Sigmoid colon (tissue), 6 donors: ENCODE measurements at regions not wholly inside any gene's neighbourhood (a gene's known extent, or its start where the extent isn't known, plus 50 kb on each side); places are given as distances from the start of the nearest gene placed in this dataset.
"Not testable (repeated sequence)": the region's sequence is repeated elsewhere in the genome, so short reads cannot be mapped to it uniquely, and the experiment has no call there.

Source experiments
- DNase-seq: peaks from one replicate; pipeline ENCODE4 v3.0.0-alpha.2; 2019
- H3K27ac ChIP-seq, 4 donors: fragments of 200-600 bp; sonication (generic); one replicate each; pipeline ENCODE4 v1.5.1; 2016 to 2019; ENCODE audit warnings: mild to moderate bottlenecking in 1 of 4
- H3K27me3 ChIP-seq, 3 donors: fragments of 200-600 bp; sonication (generic); one replicate each; pipeline ENCODE4 v1.5.1; 2019; ENCODE audit warnings: mild to moderate bottlenecking in 1 of 3
- H3K36me3 ChIP-seq, 4 donors: fragments of 200-600 bp; sonication (generic); one replicate each; pipeline ENCODE4 v1.5.1; 2016 to 2019
- H3K4me1 ChIP-seq, 4 donors: fragments of 200-600 bp; sonication (generic); one replicate each; pipeline ENCODE4 v1.5.1; 2017 to 2019
- H3K4me3 ChIP-seq, 4 donors: fragments of 200-600 bp; sonication (generic); one replicate each; pipeline ENCODE4 v1.5.1; 2017 to 2019; ENCODE audit warnings: mild to moderate bottlenecking in 2 of 4, moderate library complexity in 1 of 4
- H3K9me3 ChIP-seq, 4 donors: fragments of 200-600 bp in 3 of 4; sonication (generic) in 3 of 4; one replicate each; pipeline versions ENCODE4 v1.5.1 to v1.6.1; 2013 to 2019
- EP300 ChIP-seq, 4 donors: sonication (generic); formaldehyde crosslinking; IDR thresholded peaks; one replicate each; pipeline ENCODE4 v1.6.1; 2017; ENCODE audit warnings: antibody characterized with exemption in 4 of 4
- POLR2A ChIP-seq, 2 donors: fragments of 450-650 bp; IDR thresholded peaks; one replicate each; pipeline ENCODE4 v1.6.1; 2016; ENCODE audit warnings: antibody characterized with exemption in 2 of 2, mild to moderate bottlenecking in 2 of 2, moderate library complexity in 2 of 2
- POLR2AphosphoS5 ChIP-seq, 4 donors: sonication (generic); formaldehyde crosslinking; IDR thresholded peaks; one replicate each; pipeline ENCODE4 v1.6.1; 2017; ENCODE audit warnings: antibody characterized with exemption in 4 of 4
- WGBS, 2 donors: extraction: QIAGEN DNeasy Blood & Tissue Kit; methylation state at CpG; one replicate each; pipeline ENCODE4 v1.1.7; 2013; 5-methylcytosine and 5-hydroxymethylcytosine counted together
- intact Hi-C: fragments of 100-400 bp; cut with DNase I; formaldehyde crosslinking; loops from one replicate; pipeline ENCODE4 v1.15.1; 2023
- TF ChIP-seq, protein P1 (sequence below), 4 experiments: fragments of 450-650 bp in 3 of 4; fragments of 200-600 bp in 1 of 4; IDR thresholded peaks; one replicate each; pipeline ENCODE4 v1.5.1; 2016 to 2019; ENCODE audit warnings: antibody characterized with exemption in 4 of 4, mild to moderate bottlenecking in 3 of 4, moderate library complexity in 2 of 4
- donor health status: healthy with polysubstance abuse.
- donor health status: healthy.

DNA sequence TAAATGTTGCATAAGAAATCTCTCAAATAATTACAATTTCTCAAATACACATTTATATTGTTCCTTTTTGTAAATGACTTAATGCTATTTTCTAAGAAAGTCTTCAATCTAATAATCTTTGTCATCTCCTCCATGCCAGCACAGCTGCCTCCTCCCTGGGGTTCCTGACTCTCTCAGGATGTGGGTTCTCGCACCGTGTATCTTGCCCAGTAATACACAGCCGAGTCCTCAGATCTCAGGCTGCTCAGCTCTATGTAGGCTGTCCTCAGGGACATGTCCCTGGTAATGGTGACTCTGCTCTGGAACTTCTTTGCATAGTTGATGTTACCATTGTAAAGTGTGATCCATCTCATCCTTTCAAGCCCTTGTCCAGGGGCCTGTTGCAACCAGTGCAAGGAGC lies 1223.7 kb downstream of the TMEM121 start:
- 56% methylated on average over 1 of the region's 3 CpGs; no CpG with 5 or more reads in 1 of the 2 donors for whole genome bisulfite sequencing, 2 donors
- H3K4me1 ChIP-seq, H3K4me3 ChIP-seq, H3K27me3 ChIP-seq, DNase-seq, H3K9me3 ChIP-seq, intact Hi-C loops, H3K36me3 ChIP-seq, H3K27ac ChIP-seq: not testable (repeated sequence)

- DNase-seq, H3K27me3 ChIP-seq, H3K4me3 ChIP-seq, H3K9me3 ChIP-seq, intact Hi-C loops, H3K4me1 ChIP-seq, H3K36me3 ChIP-seq, H3K27ac ChIP-seq: not testable (repeated sequence)
- WGBS, 2 donors = 21 to 72% methylated on average over 1 to 4 of the region's 4 CpGs
Measured at GRCh38 chr14:106753751-106754150, 1227.4 kb downstream of the TMEM121 start.

DNA sequence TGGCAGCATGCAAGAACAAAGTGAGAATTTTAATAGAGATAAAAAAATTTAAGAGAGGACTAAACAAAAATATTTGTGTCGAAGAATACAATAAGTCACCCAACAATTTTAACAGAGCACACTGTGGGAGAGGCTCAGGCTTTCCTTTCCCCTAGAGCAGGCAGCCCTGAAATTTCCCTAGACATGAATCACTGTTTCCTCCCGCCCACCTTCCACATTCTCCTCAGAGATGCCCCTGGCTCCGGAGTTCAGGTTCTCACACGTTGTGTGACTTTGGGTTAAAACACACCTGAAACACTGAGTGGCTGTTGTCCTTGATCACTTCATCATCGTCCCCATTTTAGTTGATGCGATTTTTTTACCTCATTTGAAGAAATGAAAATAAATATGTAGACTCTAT lies 1231.1 kb downstream of the TMEM121 start:
- H3K4me3 ChIP-seq, intact Hi-C loops, H3K4me1 ChIP-seq, H3K27ac ChIP-seq, H3K36me3 ChIP-seq, H3K27me3 ChIP-seq, DNase-seq, H3K9me3 ChIP-seq: not testable (repeated sequence)
- 46 to 76% methylated on average over 6 of the region's 6 CpGs for WGBS, 2 donors

GRCh38 chr14:106761886-106762816 lies 1235.8 kb downstream of the TMEM121 start:
- H3K36me3 ChIP-seq, DNase-seq, H3K9me3 ChIP-seq, H3K4me1 ChIP-seq, H3K27me3 ChIP-seq, intact Hi-C loops, H3K27ac ChIP-seq, H3K4me3 ChIP-seq: not testable (repeated sequence)
- WGBS, 2 donors = 41 to 78% methylated on average over 3 to 12 of the region's 15 CpGs

GRCh38 chr14:106764968-106765369 lies 1238.6 kb downstream of the TMEM121 start:
- intact Hi-C loops, H3K36me3 ChIP-seq, H3K27ac ChIP-seq, H3K4me3 ChIP-seq, H3K9me3 ChIP-seq, DNase-seq, H3K27me3 ChIP-seq, H3K4me1 ChIP-seq: not testable (repeated sequence)
- TF ChIP-seq, protein P1, sequence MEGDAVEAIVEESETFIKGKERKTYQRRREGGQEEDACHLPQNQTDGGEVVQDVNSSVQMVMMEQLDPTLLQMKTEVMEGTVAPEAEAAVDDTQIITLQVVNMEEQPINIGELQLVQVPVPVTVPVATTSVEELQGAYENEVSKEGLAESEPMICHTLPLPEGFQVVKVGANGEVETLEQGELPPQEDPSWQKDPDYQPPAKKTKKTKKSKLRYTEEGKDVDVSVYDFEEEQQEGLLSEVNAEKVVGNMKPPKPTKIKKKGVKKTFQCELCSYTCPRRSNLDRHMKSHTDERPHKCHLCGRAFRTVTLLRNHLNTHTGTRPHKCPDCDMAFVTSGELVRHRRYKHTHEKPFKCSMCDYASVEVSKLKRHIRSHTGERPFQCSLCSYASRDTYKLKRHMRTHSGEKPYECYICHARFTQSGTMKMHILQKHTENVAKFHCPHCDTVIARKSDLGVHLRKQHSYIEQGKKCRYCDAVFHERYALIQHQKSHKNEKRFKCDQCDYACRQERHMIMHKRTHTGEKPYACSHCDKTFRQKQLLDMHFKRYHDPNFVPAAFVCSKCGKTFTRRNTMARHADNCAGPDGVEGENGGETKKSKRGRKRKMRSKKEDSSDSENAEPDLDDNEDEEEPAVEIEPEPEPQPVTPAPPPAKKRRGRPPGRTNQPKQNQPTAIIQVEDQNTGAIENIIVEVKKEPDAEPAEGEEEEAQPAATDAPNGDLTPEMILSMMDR (IDR thresholded peaks at IDR 0.05) = peak in 2 of 4 experiments; percentile 13 to 37
- 26 to 31% methylated on average over 8 to 10 of the region's 11 CpGs for WGBS, 2 donors

GRCh38 chr14:106766145-106766544 lies 1239.8 kb downstream of the TMEM121 start:
- intact Hi-C loops = no loop called here
- DNase-seq = no peak
- 2 to 49% methylated on average over 3 of the region's 3 CpGs for WGBS, 2 donors
- Histone ChIP-seq H3K36me3 (no peaks in the 10 kb centered on the region), H3K9me3 (no peaks in the 10 kb centered on the region), H3K27me3 (peaks cover 0 to 9% (median 0%) of the 10 kb centered on the region in 3 donors), H3K4me1 (no peaks in the 10 kb centered on the region), H3K27ac (no peak overlapping the region), H3K4me3 (no peak overlapping the region)
- TF ChIP-seq, protein P1 (IDR thresholded peaks at IDR 0.05) = no peak
- TF ChIP-seq POLR2A (IDR thresholded peaks at IDR 0.05) (no peak), POLR2AphosphoS5 (IDR thresholded peaks at IDR 0.05) (no peak), EP300 (IDR thresholded peaks at IDR 0.05) (no peak)

GRCh38 chr14:106766551-106767277 lies 1240.3 kb downstream of the TMEM121 start:
- H3K27ac ChIP-seq, H3K9me3 ChIP-seq, H3K4me1 ChIP-seq, H3K36me3 ChIP-seq, intact Hi-C loops, H3K4me3 ChIP-seq, DNase-seq, H3K27me3 ChIP-seq: not testable (repeated sequence)
- 8 to 10% methylated on average over 5 of the region's 5 CpGs for WGBS, 2 donors

DNA sequence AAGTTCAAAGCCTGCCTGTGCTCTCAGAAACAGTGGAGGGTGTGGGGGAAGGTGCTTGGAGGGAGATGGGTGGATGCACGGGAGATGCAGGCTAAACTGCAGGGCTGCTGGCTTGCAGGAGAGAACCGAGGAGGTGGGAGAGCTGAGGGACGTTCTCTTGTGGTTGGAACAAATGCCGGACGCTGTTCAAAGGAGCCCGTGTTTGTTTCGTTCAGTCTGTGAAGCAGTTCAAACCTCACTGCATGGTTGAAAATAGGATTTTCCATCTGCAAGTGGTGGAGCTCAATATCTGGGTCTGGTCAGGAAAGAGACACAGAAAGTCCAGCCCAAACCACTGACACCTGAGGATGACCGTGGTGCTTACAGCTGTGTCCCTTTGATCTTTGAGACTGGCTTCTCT lies 1241.8 kb downstream of the TMEM121 start:
- H3K36me3 ChIP-seq, H3K9me3 ChIP-seq, H3K4me1 ChIP-seq, DNase-seq, H3K27me3 ChIP-seq, H3K4me3 ChIP-seq, intact Hi-C loops, H3K27ac ChIP-seq: not testable (repeated sequence)
- 23 to 52% methylated on average over 7 to 8 of the region's 8 CpGs for WGBS, 2 donors

DNA sequence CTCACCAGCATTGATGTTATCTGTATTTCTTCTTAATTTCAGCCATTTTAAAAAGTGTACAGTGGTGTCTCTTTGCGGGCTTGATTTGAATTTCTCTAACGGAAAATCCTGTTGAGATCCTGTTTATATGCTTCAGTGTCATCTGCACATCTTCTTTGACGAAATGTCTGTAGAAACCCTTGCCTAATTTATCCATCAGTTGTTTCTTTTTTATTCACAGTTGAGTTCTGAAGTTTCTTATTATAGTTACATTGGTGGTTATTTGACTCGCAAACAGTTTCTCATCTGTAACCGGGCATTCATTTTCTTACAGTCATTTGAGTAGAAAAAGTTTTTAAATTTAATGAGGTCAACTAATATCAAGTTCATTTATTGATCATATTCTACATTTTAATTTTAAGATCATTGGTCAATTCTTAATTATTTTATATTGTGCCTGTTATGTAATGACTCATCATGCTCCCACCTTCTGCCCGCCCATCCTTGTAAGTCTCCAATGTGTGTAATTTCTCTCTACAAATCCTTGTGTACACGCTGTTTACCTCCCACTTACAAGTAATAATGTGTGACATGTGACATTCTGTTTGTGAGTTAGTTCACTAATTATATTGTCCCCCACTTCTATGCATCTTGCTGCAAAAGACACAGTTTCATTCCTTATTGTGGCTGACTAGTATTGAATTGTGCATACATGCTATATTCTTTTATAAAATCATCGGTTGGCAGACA lies 1242.8 kb downstream of the TMEM121 start:
- H3K4me3 ChIP-seq, H3K4me1 ChIP-seq, H3K36me3 ChIP-seq, H3K27me3 ChIP-seq, H3K9me3 ChIP-seq, intact Hi-C loops, DNase-seq, H3K27ac ChIP-seq: not testable (repeated sequence)
- WGBS, 2 donors = 59 to 75% methylated on average over 8 of the region's 8 CpGs

- H3K27me3 ChIP-seq, H3K9me3 ChIP-seq, H3K27ac ChIP-seq, H3K4me1 ChIP-seq, H3K36me3 ChIP-seq, intact Hi-C loops, DNase-seq, H3K4me3 ChIP-seq: not testable (repeated sequence)
- WGBS, 2 donors = 50 to 81% methylated on average over 1 of the region's 5 CpGs
Measured at GRCh38 chr14:106770158-106770672, 1243.8 kb downstream of the TMEM121 start.
